B cell (primary cell): ENCODE measurements at regions not wholly inside any gene's neighbourhood (a gene's known extent, or its start where the extent isn't known, plus 50 kb on each side); places are given as distances from the start of the nearest gene placed in this dataset.

Source experiments
- ATAC-seq: fragments of 200-7000 bp; cut with Tn5 transposase; one replicate; pipeline ENCODE4 v1.10.0; 2021; ENCODE audit warnings: low read depth, mild to moderate bottlenecking, moderate number of reproducible peaks, moderate library complexity
- CTCF ChIA-PET: fragments of 350-600 bp; sonication (Branson Sonifier 250); formaldehyde crosslinking; loops from one replicate; lab custom pipeline; 2021; ENCODE audit warnings: antibody characterized with exemption, inconsistent platforms; lab: Charles Lee
- POLR2A ChIA-PET: fragments of 350-600 bp; sonication (Branson Sonifier 250); formaldehyde crosslinking; loops from one replicate; lab custom pipeline; 2021; ENCODE audit warnings: antibody characterized with exemption; lab: Charles Lee
- DNase-seq: peaks from one replicate; pipeline ENCODE4 v3.0.0; 2013
- H2AFZ ChIP-seq: 2 replicates; pipeline ENCODE4 v1.6.1; 2012; ENCODE audit warnings: mild to moderate bottlenecking, low read depth, low read length; ENCODE audit not compliant: insufficient read depth, poor library complexity, severe bottlenecking
- H3K27ac ChIP-seq, 2 donors: 1 replicate in 1 of 2; 2 replicates in 1 of 2; pipeline ENCODE4 v1.5.1; 2012 to 2013; ENCODE audit warnings: low read length in 2 of 2, mild to moderate bottlenecking in 2 of 2, moderate library complexity in 1 of 2
- H3K27me3 ChIP-seq, 4 experiments: fragments of 200-600 bp in 1 of 4; sonication (generic) in 1 of 4; replicated peaks in 1 of 4; 1 replicate in 2 of 4; 2 replicates in 2 of 4; pipeline versions ENCODE4 v1.6.1 to v1.7.0; 2013 to 2016; ENCODE audit warnings: low read length in 3 of 4, mild to moderate bottlenecking in 2 of 4, mixed read lengths in 1 of 4, moderate library complexity in 1 of 4; ENCODE audit not compliant: insufficient read depth in 4 of 4, control insufficient read depth in 3 of 4; ENCODE audit errors: control extremely low read depth in 1 of 4
- H3K36me3 ChIP-seq, 2 experiments: replicated peaks in 1 of 2; 1 replicate in 1 of 2; 2 replicates in 1 of 2; pipeline versions ENCODE4 v1.6.1 to v1.7.1; 2013; ENCODE audit warnings: low read length in 1 of 2; ENCODE audit not compliant: insufficient read depth in 2 of 2, control insufficient read depth in 1 of 2; ENCODE audit errors: control extremely low read depth in 1 of 2, extremely low read depth in 1 of 2
- H3K4me1 ChIP-seq, 2 donors: fragments of 200-600 bp in 1 of 2; sonication (generic) in 1 of 2; 1 replicate in 1 of 2; 2 replicates in 1 of 2; pipeline versions ENCODE4 v1.5.1 to v1.6.1; 2013 to 2017; ENCODE audit warnings: low read length in 2 of 2; ENCODE audit not compliant: control insufficient read depth in 2 of 2, insufficient read depth in 2 of 2
- H3K4me2 ChIP-seq: replicated peaks from 2 replicates; pipeline ENCODE3; 2012; ENCODE audit warnings: mild to moderate bottlenecking, low read depth, low read length; ENCODE audit not compliant: poor library complexity, severe bottlenecking
- H3K4me3 ChIP-seq, 5 experiments: fragments of 200-600 bp in 1 of 5; sonication (generic) in 1 of 5; 1 replicate in 3 of 5; 2 replicates in 2 of 5; pipeline versions ENCODE4 v1.5.1 to v1.7.0; 2011 to 2016; ENCODE audit warnings: low read length in 4 of 5, mild to moderate bottlenecking in 4 of 5, low read depth in 2 of 5, control low read depth in 1 of 5, moderate library complexity in 1 of 5; ENCODE audit not compliant: insufficient read depth in 1 of 5; ENCODE audit errors: control extremely low read depth in 1 of 5, extremely low read depth in 1 of 5
- H3K79me2 ChIP-seq: fragments of 200-600 bp; sonication (generic); one replicate; pipeline ENCODE4 v1.6.0; 2016; ENCODE audit warnings: low read length; ENCODE audit not compliant: control insufficient read depth, insufficient read depth
- H3K9ac ChIP-seq: fragments of 200-600 bp; sonication (generic); 2 replicates; pipeline ENCODE4 v1.6.1; 2017; ENCODE audit warnings: mild to moderate bottlenecking, low read length, moderate library complexity
- H3K9me3 ChIP-seq, 3 donors: one replicate each; pipeline versions ENCODE4 v1.6.1 to v1.7.1; 2013; ENCODE audit warnings: low read length in 2 of 3; ENCODE audit not compliant: control insufficient read depth in 2 of 3, insufficient read depth in 1 of 3; ENCODE audit errors: control extremely low read depth in 1 of 3
- H4K20me1 ChIP-seq: 2 replicates; pipeline ENCODE4 v1.6.0; 2012; ENCODE audit warnings: mild to moderate bottlenecking, low read length; ENCODE audit not compliant: insufficient read depth, control insufficient read depth, poor library complexity, severe bottlenecking
- H3K27ac Mint-ChIP-seq: one replicate; pipeline ENCODE4 v1.8.0; 2021; ENCODE audit warnings: mixed read lengths
- H3K27me3 Mint-ChIP-seq: one replicate; pipeline ENCODE4 v1.8.0; 2021; ENCODE audit warnings: mixed read lengths
- H3K4me1 Mint-ChIP-seq: one replicate; pipeline ENCODE4 v1.8.0; 2021; ENCODE audit warnings: mixed read lengths
- H3K4me3 Mint-ChIP-seq: one replicate; pipeline ENCODE4 v1.8.0; 2021; ENCODE audit warnings: mixed read lengths
- H3K9me3 Mint-ChIP-seq: one replicate; pipeline ENCODE4 v1.8.0; 2022; ENCODE audit warnings: mixed read lengths; ENCODE audit not compliant: insufficient read depth
- EZH2 ChIP-seq: IDR thresholded peaks from 2 replicates; pipeline ENCODE4 v1.6.1; 2012; ENCODE audit warnings: borderline replicate concordance, low read depth, mild to moderate bottlenecking, moderate library complexity, low read length; ENCODE audit not compliant: insufficient read depth, poor library complexity, severe bottlenecking
- WGBS: methylation state at CpG from one replicate; pipeline ENCODE4 v1.1.5; 2013; ENCODE audit warnings: missing lambda C conversion rate; ENCODE audit not compliant: insufficient coverage; 5-methylcytosine and 5-hydroxymethylcytosine counted together
- intact Hi-C: fragments of 100-400 bp; cut with micrococcal nuclease; formaldehyde crosslinking; loops from one replicate; pipeline ENCODE4 v1.10.0; 2022
- TF ChIP-seq, protein P1 (sequence below): fragments of 200-600 bp; IDR thresholded peaks from one replicate; pipeline ENCODE4 v1.8.0; 2022; ENCODE audit warnings: antibody characterized with exemption, mild to moderate bottlenecking

DNA sequence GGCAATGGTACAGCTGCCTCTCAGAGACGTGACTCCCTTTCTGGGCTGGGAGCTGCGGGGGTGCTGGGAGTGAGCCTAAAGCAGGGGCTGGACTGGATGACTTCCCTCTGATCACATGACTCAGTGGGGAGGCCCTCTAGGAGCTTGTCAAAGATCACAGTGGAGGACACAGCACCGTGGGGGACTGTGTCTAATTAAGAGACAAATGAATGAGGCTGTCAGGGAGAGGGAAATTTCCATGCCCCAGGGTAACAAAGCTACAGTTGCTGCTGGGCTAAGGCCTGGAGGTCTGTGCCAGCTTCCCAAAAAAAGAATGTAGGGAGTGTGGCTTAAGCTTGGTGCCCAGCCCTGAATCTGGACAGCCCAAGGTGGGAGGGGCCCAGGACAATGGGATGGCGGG is 262.8 kb upstream of the PLET1 start:
- Mint-ChIP-seq H3K4me3 (no peak overlapping the region), H3K4me1 (no peaks in the 10 kb centered on the region), H3K9me3 (no peaks in the 10 kb centered on the region), H3K27ac (no peak overlapping the region), H3K27me3 (peaks cover 20% of the 10 kb centered on the region)
- DNase-seq (no peak), ATAC-seq (no peak)
- Histone ChIP-seq H3K27me3 (no peaks in the 10 kb centered on the region), H4K20me1 (no peaks in the 10 kb centered on the region), H3K4me1 (no peaks in the 10 kb centered on the region), H3K4me2 (no peak overlapping the region), H3K4me3 (no peak overlapping the region), H3K9ac (no peak overlapping the region), H3K79me2 (no peaks in the 10 kb centered on the region), H3K9me3 (no peaks in the 10 kb centered on the region), H3K36me3 (no peaks in the 10 kb centered on the region), H3K27ac (no peak overlapping the region), H2AFZ (no peak overlapping the region)
- TF ChIP-seq, protein P1, sequence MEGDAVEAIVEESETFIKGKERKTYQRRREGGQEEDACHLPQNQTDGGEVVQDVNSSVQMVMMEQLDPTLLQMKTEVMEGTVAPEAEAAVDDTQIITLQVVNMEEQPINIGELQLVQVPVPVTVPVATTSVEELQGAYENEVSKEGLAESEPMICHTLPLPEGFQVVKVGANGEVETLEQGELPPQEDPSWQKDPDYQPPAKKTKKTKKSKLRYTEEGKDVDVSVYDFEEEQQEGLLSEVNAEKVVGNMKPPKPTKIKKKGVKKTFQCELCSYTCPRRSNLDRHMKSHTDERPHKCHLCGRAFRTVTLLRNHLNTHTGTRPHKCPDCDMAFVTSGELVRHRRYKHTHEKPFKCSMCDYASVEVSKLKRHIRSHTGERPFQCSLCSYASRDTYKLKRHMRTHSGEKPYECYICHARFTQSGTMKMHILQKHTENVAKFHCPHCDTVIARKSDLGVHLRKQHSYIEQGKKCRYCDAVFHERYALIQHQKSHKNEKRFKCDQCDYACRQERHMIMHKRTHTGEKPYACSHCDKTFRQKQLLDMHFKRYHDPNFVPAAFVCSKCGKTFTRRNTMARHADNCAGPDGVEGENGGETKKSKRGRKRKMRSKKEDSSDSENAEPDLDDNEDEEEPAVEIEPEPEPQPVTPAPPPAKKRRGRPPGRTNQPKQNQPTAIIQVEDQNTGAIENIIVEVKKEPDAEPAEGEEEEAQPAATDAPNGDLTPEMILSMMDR = no peak
- no peak for TF ChIP-seq EZH2
- WGBS = 81% methylated on average over 4 of the region's 4 CpGs
- ChIA-PET POLR2A (no interaction called here), CTCF (no interaction called here)
- intact Hi-C loops = no loop called here

DNA sequence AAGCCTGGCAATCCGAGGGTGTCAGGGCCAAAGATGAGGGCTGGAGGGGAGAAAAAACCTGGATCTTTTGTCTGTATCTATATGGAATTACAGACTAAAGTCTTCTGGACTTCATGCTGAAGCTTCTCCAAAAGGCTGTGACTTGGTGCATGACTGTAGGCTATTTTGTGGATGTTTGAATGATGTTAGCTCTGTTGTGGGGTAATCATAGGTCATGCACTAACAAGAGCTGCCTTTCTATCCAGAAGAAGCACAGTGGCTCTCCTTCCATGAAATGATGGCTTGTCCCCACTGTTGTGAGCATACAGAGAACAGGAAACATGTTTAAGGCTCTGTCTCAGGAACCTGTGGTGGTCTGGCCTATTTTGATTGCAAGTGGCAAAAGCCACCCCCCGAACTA is 263.3 kb upstream of the PLET1 start:
- Mint-ChIP-seq H3K27ac (no peak overlapping the region), H3K4me3 (no peak overlapping the region), H3K9me3 (no peaks in the 10 kb centered on the region), H3K27me3 (peaks cover 17% of the 10 kb centered on the region), H3K4me1 (no peaks in the 10 kb centered on the region)
- intact Hi-C loops = no loop called here
- H3K9ac ChIP-seq = no peak overlapping the region
- no peaks in the 10 kb centered on the region for H3K36me3 ChIP-seq
- POLR2A ChIA-PET = no interaction called here
- H3K27me3 ChIP-seq = no peaks in the 10 kb centered on the region
- H2AFZ ChIP-seq = no peak overlapping the region
- no peak overlapping the region for H3K27ac ChIP-seq
- 48% methylated on average over 2 of the region's 2 CpGs for WGBS
- CTCF ChIA-PET = no interaction called here
- TF ChIP-seq, protein P1 = no peak
- no peak for TF ChIP-seq EZH2
- H3K4me1 ChIP-seq = no peaks in the 10 kb centered on the region
- DNase-seq = no peak
- no peak for ATAC-seq
- no peaks in the 10 kb centered on the region for H3K9me3 ChIP-seq
- no peaks in the 10 kb centered on the region for H3K79me2 ChIP-seq
- no peak overlapping the region for H3K4me2 ChIP-seq
- H3K4me3 ChIP-seq = no peak overlapping the region
- no peaks in the 10 kb centered on the region for H4K20me1 ChIP-seq
